NCI-H1105 treated with DMSO at 0.1 percent for 48 hours (cell line): ENCODE measurements at regions not wholly inside any gene's neighbourhood (a gene's known extent, or its start where the extent isn't known, plus 50 kb on each side); places are given as distances from the start of the nearest gene placed in this dataset.
"Not testable (repeated sequence)": the region's sequence is repeated elsewhere in the genome, so short reads cannot be mapped to it uniquely, and the experiment has no call there.

Source experiments
- DNase-seq: peaks from one replicate; lab custom pipeline; 2025; lab: John Stamatoyannopoulos, UW

DNA sequence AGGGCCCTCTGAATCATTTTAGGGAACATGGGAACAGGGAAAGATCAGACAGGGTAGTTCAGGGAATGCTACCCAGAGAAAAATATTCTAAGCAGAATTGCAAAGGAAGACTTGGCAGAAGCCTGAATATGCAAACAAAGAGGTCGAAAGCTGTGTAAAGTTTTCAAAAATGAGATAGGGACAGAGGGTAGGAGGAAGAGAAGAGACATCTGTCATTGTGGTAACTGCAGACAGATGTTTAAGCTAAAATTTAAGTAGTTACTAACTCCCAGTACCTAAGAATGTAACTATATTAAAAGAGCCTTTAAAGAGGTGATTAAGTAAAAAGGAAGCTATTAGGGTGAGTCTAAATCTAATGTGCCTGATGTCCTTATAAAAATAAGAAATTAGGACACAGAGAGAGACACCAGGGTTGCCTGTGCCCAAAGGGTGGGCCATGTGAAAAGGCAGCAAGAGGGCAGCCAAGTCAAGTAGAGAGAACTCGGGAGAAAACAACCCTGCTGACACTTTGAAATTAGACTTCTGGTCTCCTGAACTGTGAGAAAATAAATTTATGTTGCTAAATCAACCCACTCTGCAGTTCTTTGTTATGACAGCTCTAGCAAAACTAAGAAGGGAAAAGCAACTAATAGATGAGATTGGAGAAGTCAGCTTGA, 1647.4 kb upstream of the C9orf72 start:
- no peak for DNase-seq

DNA sequence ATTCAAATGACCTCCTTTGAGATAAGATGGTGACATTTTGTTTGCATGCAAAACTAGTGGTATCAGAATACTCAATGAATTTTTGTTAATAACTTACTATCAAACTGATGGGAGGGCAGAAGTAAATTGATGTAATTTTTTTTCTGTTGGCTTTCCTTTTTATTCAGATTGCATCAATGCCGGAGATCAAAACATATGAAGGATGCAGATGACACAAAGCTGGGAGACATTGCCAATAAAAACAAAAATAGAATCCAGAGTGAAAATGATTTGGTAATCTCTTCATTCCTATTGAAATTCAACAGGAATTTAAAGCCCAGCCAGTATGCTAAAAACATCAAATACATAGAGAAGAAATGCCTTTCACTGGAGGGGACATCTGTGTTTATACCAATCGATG, 1655.3 kb upstream of the C9orf72 start:
- DNase-seq: no peak

DNA sequence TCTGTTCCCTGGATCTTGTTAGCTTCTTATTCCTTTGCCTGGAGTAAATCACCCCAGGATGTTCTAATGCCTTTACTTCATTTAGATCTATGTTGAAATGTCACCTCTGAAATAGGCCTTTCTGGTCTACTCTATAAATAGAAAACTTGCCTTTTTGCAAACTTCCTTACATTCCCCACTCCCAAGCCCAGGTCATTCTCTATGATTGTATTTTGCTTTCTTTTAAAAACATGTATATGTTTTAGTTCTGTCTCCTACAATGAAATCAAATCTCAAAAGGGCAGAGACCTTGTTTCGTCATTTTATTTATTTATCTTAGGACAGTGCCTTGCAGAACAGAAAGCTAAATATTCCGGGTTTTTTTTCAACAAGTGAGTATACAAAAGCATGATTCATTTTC, 1657.7 kb upstream of the C9orf72 start:
- DNase-seq: no peak

DNA sequence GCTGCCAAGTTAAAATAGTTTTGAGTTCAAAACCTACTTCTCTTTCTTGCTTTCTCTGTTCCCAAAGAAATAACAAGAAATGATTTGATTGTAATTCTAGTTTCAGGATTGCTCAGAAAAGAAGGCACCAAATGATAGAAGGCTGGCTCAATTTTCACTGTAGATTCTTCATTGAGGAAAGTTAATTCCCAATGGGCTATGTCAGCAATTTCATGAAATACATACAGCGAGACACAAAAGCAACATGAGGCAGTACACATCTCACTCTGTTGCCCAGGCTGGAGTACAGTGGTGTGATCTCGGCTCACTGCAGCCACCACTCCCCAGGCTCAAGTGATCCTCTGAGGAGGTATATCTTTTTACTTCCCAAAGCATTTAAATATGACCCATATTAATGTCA, 1659.9 kb upstream of the C9orf72 start:
- no peak for DNase-seq

DNA sequence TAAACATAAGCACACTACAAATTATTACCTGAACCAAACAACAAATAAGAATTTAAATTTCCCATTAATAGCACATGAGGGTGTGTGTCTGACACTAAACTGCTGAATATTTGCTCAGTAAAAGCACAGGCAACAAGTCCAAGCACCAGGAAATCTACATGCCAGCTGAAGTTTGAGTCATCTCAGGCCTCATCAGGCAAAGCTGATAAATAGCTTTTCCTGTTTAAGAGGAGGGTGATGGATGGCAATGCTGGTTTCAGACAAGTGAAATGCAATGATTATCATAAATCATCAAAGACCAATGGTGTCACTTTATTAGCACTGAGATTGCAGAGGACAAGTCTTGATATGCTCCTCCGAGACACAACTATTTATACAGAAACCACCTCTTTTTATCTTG, 1668.0 kb upstream of the C9orf72 start:
- no peak for DNase-seq

DNA sequence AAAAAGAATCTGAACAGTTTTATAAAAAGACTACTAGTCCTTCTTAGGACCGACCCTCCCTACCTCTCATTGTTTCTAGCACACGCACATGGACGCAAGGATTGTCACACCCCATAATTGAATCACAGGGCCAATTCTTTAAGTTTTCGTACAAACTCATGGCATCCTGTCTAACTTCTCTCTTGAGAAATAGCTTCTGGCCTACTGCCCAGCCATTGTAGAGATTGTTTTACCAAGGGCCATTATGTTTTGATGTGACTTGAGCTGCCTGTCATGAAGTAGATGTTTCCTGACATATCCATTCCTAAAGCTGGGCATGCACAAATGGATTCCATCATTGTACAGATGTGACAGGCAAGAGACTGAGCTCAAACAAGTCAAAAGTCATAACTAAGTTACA, 1672.1 kb upstream of the C9orf72 start:
- DNase-seq: no peak

DNA sequence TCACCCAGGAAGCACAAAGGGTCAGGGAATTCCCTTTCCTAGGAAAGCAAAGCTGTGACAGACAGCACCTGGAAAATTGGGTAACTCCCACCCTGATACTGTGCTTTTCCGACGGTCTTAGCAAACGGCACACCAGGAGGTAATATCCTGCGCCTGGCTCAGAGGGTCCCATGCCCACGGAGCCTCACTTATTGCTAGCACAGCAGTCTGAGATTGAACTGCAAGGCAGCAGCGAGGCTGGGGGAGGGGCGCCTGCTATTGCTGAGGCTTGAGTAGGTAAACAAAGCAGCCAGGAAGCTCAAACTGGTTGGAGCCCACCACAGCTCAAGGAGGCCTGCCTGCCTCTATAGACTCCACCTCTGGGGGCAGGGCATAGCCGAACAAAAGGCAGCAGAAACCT, 1697.1 kb upstream of the C9orf72 start:
- not testable (repeated sequence) for DNase-seq

DNA sequence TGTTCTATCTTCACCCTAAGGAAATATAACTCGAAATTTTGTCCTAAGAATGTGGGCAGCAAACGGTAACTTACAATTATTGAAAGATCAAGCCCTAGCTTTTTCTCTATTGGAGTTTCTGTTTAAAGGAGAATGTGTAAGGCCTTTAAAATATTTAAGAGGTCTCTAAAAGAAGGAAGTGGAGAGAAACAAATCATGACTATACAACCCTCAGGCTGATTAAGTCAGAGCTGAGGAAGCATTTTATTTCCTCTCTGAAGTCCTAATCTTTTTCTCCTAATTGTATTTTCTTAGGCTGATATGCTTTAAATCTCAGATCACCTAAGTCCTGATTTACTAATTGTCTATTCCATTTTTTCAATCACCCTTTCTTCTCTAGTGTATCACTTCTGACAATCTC, 1708.8 kb upstream of the C9orf72 start:
- DNase-seq: no peak

DNA sequence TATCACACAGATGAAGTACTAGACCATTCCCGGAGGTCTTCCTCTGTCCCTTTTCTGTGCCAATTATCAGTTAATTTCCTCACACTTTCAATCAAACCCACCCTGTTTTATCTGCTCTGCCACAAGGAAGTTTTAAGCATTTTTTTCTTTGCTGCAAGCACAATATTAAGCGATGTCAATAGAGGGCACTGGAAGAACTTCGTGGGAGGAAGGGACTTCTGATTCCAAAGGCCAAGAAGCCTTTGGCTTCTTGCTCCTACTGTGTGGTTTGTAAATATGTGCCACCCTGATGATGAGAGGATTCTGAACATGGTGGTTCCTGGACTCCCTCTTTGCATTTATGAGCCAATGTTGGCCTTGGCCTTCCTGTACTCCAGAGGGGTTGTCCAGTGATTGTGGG, 1712.5 kb upstream of the C9orf72 start:
- no peak for DNase-seq

DNA sequence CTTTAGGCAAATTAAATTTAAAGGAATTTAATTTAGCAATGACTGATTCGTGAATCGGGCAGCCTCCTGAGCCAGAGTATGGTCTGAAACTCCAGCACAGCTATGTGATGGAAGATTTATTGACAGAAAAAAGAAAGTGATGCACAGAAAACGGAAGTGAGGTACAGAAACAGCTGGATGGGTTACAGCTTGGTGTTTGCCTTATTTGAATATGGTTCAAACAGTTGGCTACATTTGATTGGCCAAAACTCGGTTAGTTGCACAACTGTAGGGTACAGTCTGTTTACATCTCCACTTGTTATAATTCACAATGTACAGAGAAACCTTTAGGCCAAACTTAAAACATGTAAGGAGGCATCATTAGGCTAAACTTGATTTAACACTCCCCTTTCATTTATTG, 1716.1 kb upstream of the C9orf72 start:
- no peak for DNase-seq

DNA sequence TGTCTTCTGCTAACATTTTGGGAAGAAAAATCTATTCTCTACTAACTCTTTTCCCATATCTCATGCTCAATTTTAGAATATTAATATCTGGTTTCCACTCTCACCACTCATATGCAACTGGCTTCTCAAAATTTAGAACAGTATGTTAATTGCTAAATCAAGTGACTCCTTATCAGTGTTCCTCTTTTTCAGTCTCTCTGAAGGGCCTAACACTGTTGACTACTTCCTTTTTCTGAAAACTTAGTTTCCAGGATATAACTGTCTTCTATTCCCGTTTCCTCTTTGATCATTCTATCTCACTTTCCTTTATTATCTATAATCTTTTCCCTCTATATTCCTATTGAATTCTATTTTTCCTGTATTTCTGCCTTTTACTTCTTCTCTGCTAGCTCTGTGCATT, 1717.2 kb upstream of the C9orf72 start:
- DNase-seq: no peak

DNA sequence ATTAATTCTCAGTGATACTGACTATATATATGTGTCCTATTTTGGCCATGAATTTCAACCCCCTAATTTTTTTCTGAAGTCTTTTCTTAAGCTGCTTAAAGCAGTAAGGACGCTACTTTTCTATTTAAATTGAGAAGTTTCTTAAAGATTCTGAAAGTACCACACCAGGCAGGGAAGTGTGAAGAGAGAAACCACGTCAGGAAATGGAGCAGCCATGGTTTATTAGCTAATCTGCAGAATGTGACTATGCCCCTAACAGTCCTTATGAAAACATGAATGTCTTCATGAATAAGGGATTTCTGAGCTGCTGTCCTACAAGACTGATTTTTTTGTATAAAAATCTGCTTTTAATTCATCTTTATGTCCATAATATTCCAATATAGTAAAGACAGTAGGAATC, 1724.3 kb upstream of the C9orf72 start:
- no peak for DNase-seq

DNA sequence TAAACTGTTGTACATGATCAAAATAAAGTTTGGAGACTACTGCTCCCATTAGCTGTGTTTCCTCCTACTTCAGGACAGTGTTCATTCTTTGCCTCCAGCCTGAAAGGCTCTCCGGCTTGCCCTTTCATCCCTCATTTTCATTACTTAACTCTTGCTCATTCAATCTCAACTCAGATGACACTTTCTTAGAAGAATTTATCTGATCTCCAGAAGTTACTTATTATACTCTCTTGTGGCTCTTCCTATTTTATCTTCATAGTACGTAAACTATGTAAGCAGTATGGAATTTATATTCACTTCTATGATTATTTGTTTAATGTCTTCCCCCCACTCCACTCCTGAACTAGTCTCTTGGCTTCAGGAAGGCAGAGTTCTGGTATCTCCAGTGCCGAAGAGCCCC, 1737.9 kb upstream of the C9orf72 start:
- DNase-seq: no peak

DNA sequence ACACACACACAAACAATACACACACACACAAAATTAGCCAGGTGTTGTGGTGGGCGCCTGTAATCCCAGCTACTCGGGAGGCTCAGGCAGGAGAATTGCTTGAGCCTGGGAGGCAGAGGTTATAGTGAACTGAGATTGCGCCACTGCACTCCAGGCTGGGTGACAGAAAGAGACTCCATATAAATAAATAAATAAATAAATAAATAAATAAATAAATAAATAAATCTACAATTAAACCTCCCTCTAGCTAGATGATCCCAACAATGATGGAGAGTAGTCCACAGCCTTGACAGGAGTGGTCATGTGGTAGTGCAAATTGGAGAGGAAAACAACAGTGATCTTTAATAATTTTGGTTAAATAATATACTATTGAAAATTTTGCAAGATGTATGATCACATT, 1739.0 kb upstream of the C9orf72 start:
- no peak for DNase-seq

DNA sequence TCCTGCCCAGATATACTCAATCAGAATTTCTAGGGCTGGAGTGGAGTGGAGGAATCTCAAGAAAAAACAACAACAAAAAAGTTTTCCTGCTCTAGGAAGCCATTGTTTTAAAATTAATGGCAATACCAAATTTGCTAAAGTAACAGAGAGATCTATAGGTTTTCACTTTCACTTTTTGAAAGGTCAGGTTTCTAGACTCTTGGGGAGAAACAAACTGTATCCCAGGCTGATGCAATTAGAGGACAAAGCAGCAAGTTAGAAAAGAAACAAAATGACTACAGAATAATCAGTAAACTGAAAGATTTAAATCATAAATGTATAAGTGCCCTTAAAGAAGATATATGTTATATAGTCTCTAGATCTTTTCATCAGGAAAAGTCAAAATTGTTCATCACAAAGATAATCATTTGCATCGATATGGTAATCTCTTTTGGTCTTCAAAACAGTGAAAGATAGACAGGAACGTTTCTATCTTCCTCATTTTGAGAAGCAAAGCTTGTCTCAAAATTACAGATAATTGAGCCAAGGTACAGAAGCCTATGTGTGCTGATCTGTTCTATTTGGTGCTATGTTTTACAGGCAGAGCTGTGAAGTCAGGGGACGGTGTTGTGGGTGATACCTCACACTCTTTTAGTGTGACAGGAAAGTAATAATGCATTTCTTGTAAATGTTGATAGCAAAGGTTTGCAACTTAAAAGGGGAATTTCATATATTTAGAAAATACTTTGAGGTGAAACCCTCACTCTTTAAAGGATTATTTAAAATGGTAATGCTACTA, 1746.6 kb upstream of the C9orf72 start:
- no peak for DNase-seq

DNA sequence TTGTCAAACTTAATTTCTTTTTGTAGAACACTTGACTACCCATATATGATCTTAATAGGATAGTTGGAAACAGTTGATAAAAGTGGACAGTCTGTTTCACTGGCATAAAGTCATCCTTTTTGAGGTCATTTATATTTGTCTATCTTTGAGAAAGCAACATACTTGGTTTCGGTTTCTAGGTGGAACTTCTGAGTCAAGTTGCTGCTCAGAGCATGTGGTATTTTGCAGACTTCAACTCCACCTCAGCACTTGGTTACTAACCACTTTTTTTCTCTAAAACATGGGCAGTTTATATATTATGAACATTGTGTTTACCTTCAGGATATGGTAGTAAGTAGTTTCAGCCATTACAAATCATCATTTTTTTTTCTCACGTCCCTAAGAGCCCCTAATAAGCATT, 1749.0 kb upstream of the C9orf72 start:
- DNase-seq: no peak

DNA sequence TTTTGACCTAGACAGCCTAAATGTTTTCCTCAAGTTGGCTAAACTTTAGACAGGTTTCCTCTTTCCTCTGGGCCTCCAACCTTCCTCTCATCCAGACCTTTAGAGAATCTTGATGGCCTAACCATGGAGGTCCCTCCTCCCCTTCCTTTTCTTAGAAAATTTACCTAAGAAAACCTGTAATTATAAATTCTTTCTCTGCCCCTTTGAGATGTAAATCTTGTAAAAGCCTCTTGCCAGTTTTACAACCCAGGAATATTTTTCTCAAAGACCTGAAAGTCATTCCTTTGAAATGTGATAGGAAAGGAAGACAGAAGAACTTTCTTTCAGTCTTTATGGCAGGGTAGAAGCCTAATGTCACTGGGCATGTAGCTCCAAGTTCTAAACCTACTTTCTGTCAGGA, 1752.6 kb upstream of the C9orf72 start:
- DNase-seq: no peak

DNA sequence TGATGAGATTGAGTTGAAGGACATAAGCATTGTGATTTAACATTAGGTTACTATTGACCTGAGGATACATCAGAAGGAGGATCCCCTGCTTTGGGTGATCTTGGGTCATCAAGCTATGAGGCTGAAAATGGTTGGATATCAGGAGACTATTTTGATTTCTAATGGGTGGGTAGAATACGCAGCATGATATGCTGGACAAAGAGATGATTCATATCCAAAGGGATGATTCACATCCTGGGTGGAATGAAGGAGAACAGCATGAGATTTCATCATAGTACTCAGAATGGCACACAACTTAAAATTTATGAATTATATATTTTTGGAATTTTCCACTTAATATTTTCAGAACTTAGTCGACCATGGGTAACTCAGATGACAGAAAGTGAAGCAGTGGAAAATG, 1759.5 kb upstream of the C9orf72 start:
- DNase-seq: no peak

DNA sequence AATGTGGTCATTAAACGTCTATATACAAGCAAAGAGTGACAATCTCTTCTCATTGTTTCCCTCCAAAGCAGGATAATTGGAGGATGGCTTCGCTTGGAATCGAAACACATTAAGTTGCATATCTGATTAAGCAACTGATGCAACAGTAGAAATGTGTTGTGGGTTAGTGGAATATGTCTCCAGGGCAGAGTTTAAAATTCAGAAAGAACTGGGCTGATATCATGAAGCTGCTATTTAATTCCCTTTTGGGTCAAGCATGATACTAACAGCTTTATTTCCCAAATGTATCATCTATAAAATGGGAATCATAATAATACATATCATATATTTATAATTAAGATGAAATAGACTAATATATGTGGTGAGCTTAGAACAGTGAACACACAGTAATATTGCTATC, 1763.0 kb upstream of the C9orf72 start:
- DNase-seq: no peak

DNA sequence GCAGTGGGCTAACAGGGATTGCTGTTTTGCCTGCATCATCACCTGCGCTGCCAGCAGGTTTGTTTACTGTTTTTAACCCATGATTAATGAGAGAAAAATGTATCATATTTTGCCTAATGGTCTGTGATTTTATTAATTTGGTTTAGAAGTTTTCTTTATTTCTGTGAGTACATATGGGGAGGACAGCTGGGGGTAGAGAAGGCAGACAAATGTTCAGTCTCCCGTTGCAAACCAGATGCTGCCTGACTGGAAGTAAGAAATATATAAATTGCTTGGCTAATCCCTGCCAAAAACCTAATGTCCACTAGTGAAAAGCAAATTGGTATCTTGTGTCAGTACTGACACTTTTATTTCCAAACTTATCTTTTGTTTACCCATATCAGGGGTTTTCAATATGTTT, 1766.1 kb upstream of the C9orf72 start:
- no peak for DNase-seq

DNA sequence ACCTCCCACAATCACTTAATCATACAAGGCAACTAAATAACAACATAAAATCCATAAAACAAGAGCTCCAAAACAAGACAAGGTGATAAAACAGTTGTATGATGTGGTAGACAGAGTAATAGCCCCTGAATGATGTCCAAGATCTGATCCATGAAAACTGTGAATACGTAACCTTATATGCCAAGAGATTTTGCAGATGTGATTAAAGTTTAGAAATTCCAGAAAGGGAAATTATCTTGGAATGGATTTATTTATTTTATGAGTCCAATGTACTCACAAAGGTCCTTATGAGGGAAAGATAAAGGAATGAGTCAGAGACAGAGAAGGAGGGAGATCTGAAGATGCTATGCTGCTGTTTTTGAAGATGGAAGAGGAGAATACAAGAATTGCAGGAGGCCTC, 1775.7 kb upstream of the C9orf72 start:
- no peak for DNase-seq

DNA sequence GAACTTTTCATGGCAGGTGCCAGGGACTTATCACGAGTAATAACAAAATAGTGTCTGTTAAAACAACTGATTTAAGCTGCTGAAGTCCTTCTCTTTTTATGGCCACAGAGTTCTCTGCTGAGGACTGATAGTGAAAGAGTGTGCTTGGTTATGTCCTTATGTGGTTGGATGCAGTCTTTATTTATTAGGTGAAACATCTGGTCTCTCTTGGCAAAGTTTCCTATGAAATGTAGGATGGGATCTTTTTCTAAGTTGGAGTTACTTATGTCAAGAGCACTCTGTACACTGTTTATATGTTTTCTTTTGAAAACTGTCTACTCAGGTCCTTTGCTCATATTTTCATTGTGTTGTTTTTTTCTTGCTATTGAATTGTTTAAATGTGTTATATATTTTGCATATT, 1816.1 kb upstream of the C9orf72 start:
- DNase-seq: no peak

DNA sequence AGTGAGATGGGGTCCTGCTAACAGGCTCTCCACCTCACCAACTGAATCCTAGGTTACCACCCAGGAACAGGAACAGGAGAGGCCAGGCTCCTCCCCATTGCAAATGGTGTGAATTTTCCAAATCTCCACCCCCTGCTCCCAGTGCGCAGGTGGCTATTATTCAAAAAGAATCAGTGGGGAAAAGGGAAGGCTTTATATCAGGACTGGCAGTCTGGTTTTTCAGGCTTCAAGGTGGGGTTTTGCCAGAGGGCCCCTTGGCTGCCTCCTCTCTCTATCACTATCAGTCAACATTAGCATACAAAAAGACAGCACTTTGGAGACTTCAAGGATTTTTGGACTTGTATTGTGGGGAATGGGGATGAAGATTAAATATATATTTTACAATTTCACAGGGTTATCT, 1817.6 kb upstream of the C9orf72 start:
- no peak for DNase-seq

DNA sequence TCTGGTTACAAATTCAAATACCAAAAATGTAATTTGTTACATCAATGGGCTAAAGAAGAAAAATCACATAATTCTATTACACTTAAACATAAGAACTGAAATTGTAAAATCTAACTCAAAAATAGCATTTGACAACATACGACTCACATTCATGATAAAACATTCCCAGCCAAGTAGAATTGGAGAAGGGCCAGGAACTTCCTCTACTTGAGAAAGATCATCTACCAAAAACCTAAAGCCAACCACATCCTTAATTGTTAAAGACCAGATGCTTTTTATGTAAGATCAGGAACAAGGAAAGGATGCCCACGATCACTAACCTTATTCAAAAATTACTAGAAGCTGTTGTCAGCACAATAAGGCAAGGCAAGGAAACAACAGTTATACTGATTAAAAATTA, 1819.8 kb upstream of the C9orf72 start:
- no peak for DNase-seq
